K562 (cell line): ENCODE measurements at regions not wholly inside any gene's neighbourhood (a gene's known extent, or its start where the extent isn't known, plus 50 kb on each side); places are given as distances from the start of the nearest gene placed in this dataset.

Experiments used
- CREB1 ChIP-seq, 2 experiments: sonication (generic) in 1 of 2; formaldehyde crosslinking in 1 of 2; IDR thresholded peaks; 2 replicates each; pipeline versions ENCODE4 v1.6.1 to v1.8.0; 2012 to 2022; ENCODE audit warnings: inconsistent platforms in 1 of 2, mild to moderate bottlenecking in 1 of 2, missing genetic modification reagents in 1 of 2, moderate library complexity in 1 of 2
- FOXK2 ChIP-seq, 2 experiments: fragments of 450-650 bp; IDR thresholded peaks in 1 of 2; conservative IDR thresholded peaks in 1 of 2; 2 replicates each; pipeline ENCODE4 v1.6.1; 2016; ENCODE audit warnings: low read depth in 2 of 2, mild to moderate bottlenecking in 1 of 2
- HCFC1 ChIP-seq: IDR thresholded peaks from 2 replicates; pipeline ENCODE4 v1.6.1; 2012; ENCODE audit warnings: low read depth, low read length, improper control_type of control experiment
- JUND ChIP-seq, 2 experiments: IDR thresholded peaks; 2 replicates in 1 of 2; 3 replicates in 1 of 2; pipeline ENCODE4 v1.6.1; 2011; ENCODE audit warnings: borderline replicate concordance in 2 of 2, low read depth in 2 of 2, low read length in 2 of 2, improper control_type of control experiment in 1 of 2, missing biosample characterization in 1 of 2, missing genetic modification characterization in 1 of 2, missing genetic modification reagents in 1 of 2
- MAZ ChIP-seq, 2 experiments: fragments of 450-650 bp in 1 of 2; sonication (generic) in 1 of 2; formaldehyde crosslinking; IDR thresholded peaks in 1 of 2; conservative IDR thresholded peaks in 1 of 2; 2 replicates each; pipeline versions ENCODE4 v1.4.0 to v1.5.0; 2020; ENCODE audit warnings: mild to moderate bottlenecking in 1 of 2, missing genetic modification reagents in 1 of 2
- MXI1 ChIP-seq: IDR thresholded peaks from 2 replicates; pipeline ENCODE4 v1.6.1; 2011; ENCODE audit warnings: low read depth, mild to moderate bottlenecking, improper control_type of control experiment, low read length
- RAD21 ChIP-seq, 2 experiments: fragments of 250-450 bp in 1 of 2; fragments of 450-650 bp in 1 of 2; sonication (Bioruptor Pico) in 1 of 2; formaldehyde crosslinking in 1 of 2; IDR thresholded peaks in 1 of 2; conservative IDR thresholded peaks in 1 of 2; 2 replicates each; pipeline versions ENCODE4 v1.4.0 to v1.8.0; 2020 to 2022; ENCODE audit warnings: mild to moderate bottlenecking in 2 of 2, moderate library complexity in 1 of 2
- TF ChIP-seq, protein P1 (sequence below), 3 experiments: IDR thresholded peaks in 2 of 3; conservative IDR thresholded peaks in 1 of 3; 2 replicates each; pipeline ENCODE4 v1.5.1; 2011 to 2012; ENCODE audit warnings: low read length in 3 of 3, mild to moderate bottlenecking in 3 of 3, control low read depth in 2 of 3, improper control_type of control experiment in 1 of 3, inconsistent platforms in 1 of 3, low read depth in 1 of 3, mixed read lengths in 1 of 3, moderate library complexity in 1 of 3; ENCODE audit not compliant: insufficient read depth in 2 of 3
- TF ChIP-seq, protein P2 (sequence below): sonication (generic); formaldehyde crosslinking; IDR thresholded peaks from 2 replicates; pipeline ENCODE4 v1.8.0; 2022; ENCODE audit warnings: missing genetic modification reagents, mild to moderate bottlenecking, borderline replicate concordance
- TF ChIP-seq, protein P3 (sequence below): fragments of 250-450 bp; sonication (Bioruptor Pico); IDR thresholded peaks from 2 replicates; pipeline ENCODE4 v1.4.0; 2020; ENCODE audit warnings: borderline replicate concordance

- TF ChIP-seq MXI1: no peak
- TF ChIP-seq HCFC1: no peak
- TF ChIP-seq, protein P1, sequence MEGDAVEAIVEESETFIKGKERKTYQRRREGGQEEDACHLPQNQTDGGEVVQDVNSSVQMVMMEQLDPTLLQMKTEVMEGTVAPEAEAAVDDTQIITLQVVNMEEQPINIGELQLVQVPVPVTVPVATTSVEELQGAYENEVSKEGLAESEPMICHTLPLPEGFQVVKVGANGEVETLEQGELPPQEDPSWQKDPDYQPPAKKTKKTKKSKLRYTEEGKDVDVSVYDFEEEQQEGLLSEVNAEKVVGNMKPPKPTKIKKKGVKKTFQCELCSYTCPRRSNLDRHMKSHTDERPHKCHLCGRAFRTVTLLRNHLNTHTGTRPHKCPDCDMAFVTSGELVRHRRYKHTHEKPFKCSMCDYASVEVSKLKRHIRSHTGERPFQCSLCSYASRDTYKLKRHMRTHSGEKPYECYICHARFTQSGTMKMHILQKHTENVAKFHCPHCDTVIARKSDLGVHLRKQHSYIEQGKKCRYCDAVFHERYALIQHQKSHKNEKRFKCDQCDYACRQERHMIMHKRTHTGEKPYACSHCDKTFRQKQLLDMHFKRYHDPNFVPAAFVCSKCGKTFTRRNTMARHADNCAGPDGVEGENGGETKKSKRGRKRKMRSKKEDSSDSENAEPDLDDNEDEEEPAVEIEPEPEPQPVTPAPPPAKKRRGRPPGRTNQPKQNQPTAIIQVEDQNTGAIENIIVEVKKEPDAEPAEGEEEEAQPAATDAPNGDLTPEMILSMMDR (IDR thresholded peaks at IDR 0.05 in 2 of 3, conservative IDR thresholded peaks at IDR 0.05 in 1 of 3; ENCODE audit: insufficient read depth in 2 of 3, low read depth in 1 of 3, low read length in 3 of 3): no peak
- TF ChIP-seq, protein P2, sequence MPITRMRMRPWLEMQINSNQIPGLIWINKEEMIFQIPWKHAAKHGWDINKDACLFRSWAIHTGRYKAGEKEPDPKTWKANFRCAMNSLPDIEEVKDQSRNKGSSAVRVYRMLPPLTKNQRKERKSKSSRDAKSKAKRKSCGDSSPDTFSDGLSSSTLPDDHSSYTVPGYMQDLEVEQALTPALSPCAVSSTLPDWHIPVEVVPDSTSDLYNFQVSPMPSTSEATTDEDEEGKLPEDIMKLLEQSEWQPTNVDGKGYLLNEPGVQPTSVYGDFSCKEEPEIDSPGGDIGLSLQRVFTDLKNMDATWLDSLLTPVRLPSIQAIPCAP (CRISPR knock-in tag): no peak
- no peak for TF ChIP-seq MAZ (CRISPR knock-in tag; conservative IDR thresholded peaks at IDR 0.05 in 1 of 2, IDR thresholded peaks at IDR 0.05 in 1 of 2)
- TF ChIP-seq, protein P3, sequence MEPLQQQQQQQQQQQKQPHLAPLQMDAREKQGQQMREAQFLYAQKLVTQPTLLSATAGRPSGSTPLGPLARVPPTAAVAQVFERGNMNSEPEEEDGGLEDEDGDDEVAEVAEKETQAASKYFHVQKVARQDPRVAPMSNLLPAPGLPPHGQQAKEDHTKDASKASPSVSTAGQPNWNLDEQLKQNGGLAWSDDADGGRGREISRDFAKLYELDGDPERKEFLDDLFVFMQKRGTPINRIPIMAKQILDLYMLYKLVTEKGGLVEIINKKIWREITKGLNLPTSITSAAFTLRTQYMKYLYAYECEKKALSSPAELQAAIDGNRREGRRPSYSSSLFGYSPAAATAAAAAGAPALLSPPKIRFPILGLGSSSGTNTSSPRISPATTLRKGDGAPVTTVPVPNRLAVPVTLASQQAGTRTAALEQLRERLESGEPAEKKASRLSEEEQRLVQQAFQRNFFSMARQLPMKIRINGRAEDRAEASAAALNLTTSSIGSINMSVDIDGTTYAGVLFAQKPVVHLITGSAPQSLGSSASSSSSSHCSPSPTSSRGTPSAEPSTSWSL (CRISPR knock-in tag): no peak
- no peak for TF ChIP-seq JUND (IDR thresholded peaks at IDR 0.05; ENCODE audit: borderline replicate concordance, low read depth, low read length)
- TF ChIP-seq JUND (tag; IDR thresholded peaks at IDR 0.05; ENCODE audit: borderline replicate concordance, low read depth, low read length): no peak
- peak; percentile 24 to 51; a peak in 2 of 4 replicates for TF ChIP-seq FOXK2 (conservative IDR thresholded peaks at IDR 0.05 in 1 of 2, IDR thresholded peaks at IDR 0.05 in 1 of 2; ENCODE audit: low read depth in 2 of 2)
- no peak for TF ChIP-seq CREB1 (IDR thresholded peaks at IDR 0.05)
- TF ChIP-seq CREB1 (CRISPR knock-in tag; IDR thresholded peaks at IDR 0.05): no peak
- TF ChIP-seq RAD21 (CRISPR knock-in tag; conservative IDR thresholded peaks at IDR 0.05 in 1 of 2, IDR thresholded peaks at IDR 0.05 in 1 of 2): no peak
These were observed 411.8 kb downstream of the ARL4A start for GRCh38 chr7:13099154-13099795.
